RCC 7860 (cell line): ENCODE measurements at regions not wholly inside any gene's neighbourhood (a gene's known extent, or its start where the extent isn't known, plus 50 kb on each side); places are given as distances from the start of the nearest gene placed in this dataset.
"Not testable (repeated sequence)": the region's sequence is repeated elsewhere in the genome, so short reads cannot be mapped to it uniquely, and the experiment has no call there.

ENCODE experiments used
- DNase-seq: peaks from one replicate; pipeline ENCODE4 v3.0.0-alpha.2; 2015; ENCODE audit warnings: low spot score
- FAIRE-seq: peaks from 2 replicates; lab custom pipeline; 2012; peaks lifted over from hg19 to GRCh38; lab: Jason Lieb, UNC

DNA sequence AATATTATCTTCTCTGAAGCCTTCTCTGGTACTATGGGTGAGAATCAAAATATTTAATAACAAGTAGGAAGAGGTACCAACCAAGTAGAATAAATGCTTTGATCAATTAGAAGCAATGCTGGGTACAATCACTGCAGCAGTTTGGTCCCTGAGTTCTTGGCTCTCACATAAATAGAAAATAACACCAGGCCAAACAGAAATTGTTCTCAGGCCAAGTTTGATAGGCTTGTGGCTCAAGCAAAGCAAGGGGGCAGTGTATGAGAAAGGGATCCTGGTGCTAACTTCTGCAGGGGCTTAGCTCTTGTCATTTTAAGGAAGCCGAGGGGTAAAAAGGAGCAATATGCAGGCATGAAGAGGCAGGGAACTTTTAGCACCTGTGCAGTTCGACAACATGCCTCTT is 146.8 kb upstream of the TMEM229A start:
- DNase-seq (no peak), FAIRE-seq (no peak)

- DNase-seq (no peak), FAIRE-seq (no peak)
Observed at GRCh38 chr7:124177891-124178290, 145.0 kb upstream of the TMEM229A start.

DNA sequence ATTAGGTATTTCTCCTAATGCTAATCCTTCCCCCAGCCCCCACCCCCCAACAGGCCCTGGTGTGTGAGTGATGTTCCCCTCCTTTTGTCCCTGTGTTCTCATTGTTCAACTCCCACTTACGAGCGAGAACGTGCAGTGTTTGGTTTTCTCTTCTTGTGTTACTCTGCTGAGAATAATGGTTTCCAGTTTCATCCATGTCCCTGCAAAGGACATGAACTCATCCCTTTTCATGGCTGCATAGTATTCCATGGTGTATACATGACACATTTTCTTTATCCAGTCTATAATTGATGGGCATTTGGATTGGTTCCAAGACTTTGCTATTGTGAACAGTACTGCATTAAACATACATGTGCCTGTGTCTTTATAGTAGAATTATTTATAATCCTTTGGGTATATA is 138.9 kb upstream of the TMEM229A start:
- FAIRE-seq, DNase-seq: not testable (repeated sequence)

DNA sequence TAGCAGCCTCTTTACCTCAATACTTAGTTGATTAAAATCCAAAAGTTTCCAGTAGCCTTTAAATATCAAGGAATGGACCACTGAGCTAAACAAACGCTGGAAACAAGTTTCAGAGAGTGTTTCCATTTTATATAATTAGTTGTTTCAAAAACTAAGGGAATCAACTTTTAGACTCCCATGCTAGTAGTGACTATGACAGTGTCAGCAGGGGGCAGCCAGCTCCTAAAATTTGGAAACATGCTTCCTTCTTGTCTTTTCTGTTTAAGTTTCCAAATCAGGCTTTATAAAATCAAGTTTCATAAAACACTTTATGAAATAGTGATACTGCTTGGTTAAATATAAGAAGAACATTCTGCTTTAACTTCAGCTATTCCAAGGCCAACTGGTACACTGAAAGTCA is 138.2 kb upstream of the TMEM229A start:
- FAIRE-seq (no peak), DNase-seq (no peak)

- FAIRE-seq (no peak), DNase-seq (no peak)
Observed at GRCh38 chr7:124168616-124169015, 135.7 kb upstream of the TMEM229A start.

DNA sequence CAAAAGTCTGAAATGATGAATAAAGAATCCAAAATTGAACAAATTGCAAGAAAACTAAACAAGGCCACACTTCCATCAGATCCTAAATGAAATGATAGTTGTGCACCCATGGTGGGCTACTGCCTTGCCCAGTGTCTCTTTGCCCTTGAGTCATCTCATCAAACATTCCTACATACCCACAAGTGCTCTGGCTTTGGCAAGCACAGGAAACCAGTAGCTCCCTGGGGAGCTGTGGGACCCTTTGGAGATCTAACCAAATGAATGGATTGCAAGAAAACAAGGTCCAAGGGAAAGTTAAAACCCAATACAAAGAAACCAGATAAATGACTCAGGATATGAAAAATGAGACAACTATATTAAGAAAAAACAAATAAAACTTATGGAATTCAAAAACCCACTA is 129.8 kb upstream of the TMEM229A start:
- DNase-seq (no peak), FAIRE-seq (no peak)

DNA sequence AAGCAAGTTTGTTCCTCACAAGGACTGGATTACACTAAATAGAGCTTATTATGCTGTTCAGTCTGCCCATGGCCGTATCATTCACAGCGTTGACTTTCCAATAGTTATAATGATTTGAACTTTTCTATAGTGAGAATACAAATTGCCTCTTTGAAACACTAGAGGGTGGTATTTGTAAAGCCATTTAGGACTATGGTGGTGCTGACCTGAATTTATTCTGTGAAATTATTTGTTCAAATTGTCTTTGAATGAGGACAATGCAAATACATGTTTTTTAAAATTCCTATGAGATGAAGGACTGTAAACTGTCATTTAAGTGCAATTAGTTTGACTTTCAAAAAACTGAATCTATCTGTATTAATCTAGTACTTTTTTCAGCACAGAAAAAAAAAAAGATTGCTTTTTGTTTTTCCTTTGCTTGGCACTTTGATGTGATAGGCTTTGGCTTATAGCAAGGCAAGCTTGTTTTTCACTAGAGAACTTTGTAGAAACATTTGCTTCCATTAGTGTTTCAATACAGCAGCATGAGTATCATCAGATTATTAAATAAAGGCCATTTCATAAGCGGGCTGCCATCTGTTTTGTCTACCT is 122.7 kb upstream of the TMEM229A start:
- DNase-seq (no peak), FAIRE-seq (peak; percentile 34)

DNA sequence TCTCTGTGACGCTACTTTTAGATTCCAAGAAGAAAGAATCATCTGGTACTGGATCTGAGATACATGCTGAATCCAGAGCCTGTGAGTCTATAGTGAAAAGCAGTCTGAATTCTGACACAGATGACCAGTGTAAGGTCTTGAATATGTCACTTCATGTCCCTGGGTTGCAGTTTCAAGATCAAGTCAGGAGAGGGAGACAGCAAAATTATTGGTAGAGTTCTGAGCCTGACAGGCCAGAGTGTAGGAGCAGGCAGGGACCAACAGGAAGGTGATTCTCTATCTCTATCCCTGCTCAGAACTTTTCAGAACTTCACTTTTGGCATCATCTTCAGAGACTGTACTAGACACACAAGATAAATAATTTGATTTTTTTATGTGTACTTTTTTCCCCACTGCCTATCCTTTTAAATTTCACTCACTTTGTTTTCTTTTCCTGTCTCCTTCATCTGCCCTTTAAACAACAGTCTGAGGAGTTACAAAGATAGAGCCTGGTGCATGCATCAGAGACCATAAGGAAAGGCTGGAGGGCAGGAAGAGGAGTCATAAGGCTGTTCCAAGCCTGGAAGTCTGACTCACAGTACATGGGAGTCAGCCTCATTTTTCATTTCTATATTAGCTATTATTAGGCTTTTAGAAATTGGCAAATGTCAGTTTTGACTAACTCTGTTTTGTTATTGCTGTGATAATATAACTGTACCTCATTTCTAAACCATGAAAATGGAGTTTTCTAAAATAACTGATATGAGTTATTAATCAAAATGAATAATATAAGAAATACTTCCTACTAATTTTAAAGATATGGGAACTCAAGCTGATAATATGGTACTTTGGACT is 120.2 kb upstream of the TMEM229A start:
- no peak for DNase-seq
- no peak for FAIRE-seq

GRCh38 chr7:124137664-124138063 is 104.8 kb upstream of the TMEM229A start:
- no peak for DNase-seq
- FAIRE-seq, result no peak

DNA sequence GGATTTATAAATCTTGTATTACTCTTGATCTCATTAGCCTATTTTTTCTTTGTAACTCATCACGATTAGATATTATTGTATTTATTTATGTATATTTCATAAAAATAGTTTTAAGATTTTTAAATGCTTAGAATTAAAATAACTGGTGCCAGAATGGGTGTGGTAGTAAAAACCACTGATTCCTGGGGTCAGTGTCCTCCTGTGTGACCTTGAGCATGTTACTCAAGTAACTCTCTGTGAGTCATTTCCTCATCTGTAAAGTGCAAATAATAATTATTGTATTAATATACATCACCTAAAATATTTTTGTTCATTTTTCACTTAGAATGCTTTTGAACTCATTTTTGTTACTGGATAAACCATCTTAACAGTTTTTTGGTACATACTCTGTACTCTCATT is 91.3 kb upstream of the TMEM229A start:
- no peak for FAIRE-seq
- DNase-seq, result no peak

DNA sequence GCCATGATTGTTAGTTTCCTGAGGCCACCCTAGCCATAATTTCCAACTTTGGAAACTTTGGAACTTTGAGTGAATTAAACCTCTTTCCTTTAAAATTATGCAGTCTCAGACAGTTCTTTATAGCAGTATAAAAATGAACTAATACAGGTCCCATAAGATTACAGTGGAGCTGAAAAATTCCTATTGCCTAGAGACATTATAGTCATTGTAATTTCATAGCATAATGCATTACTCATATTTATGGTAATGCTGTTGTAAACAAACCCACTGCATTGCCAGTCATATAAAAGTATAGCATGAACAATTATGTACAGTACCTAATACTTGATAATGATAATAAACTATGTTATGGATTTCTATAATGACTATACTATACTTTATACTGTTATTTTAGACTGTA is 88.0 kb upstream of the TMEM229A start:
- DNase-seq (no peak), FAIRE-seq (no peak)

DNA sequence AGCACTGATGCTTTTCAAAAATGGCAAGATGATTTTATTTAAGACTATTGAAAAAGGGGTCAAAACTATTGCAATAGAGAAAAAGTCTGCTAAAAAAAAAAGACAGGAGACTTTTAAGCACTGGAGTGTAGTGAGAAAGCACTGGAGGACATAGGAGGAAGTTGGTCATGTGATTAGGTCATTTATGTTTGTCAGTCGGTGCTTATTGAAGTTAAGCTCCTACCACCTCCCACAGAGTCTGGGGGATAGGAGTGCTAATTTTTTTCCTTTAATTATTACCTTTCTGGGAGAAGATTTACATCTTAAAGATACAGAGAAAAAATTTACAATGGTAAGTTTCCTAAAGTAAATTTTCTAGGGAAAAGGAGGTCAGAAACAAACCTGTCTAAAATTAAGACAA is 80.2 kb upstream of the TMEM229A start:
- FAIRE-seq (no peak), DNase-seq (no peak)

GRCh38 chr7:124106575-124106974 is 73.7 kb upstream of the TMEM229A start:
- DNase-seq (no peak), FAIRE-seq (no peak)

DNA sequence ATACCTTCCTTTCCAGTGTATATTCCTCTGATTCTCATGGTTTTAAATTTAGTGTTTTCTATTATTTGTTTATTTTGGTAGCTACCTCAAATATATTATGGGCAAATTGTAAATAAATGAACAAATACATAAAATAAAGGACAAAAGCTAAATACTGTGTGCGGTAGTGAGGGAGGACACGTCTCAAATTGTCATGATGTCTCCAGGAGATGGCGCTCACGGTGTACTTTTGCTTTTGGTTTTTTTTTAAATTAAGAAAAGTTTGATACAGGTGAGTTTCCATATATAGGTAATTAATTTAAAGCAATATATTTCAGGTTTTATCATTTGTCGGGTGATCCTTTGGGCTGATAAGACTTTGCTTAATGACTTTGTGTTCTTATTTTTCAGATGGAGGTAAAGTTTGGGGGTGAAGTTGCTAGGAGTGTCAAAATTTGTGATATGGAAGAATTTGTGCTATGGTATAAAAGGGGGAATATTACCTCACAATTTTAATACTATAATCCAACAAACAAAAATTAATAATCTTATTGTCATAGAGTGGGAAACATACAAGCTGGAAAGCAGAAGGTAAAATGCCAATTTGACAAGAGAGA is 68.4 kb upstream of the TMEM229A start:
- DNase-seq (no peak), FAIRE-seq (peak; percentile 51)

DNA sequence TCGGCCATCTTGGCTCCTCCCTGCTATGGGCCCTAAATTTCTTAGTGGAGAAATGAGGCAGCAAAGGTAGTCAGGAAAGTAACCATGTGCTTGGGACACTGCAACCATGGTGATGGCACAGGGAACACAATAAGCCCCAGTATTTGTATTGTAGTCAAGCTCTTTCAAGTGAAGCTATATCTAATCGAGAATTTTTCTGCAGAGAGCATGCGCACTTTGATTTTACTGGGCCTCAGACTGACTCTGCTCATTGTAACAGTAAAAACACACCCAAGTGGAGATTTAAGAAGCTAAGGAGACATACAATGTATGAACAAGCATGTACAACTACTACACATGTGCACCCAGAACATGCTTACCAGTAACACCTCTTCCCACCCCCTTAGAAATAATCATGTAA is 67.3 kb upstream of the TMEM229A start:
- FAIRE-seq (no peak), DNase-seq (no peak)

- DNase-seq, FAIRE-seq: not testable (repeated sequence)
Observed at GRCh38 chr7:124099585-124099984, 66.7 kb upstream of the TMEM229A start.

DNA sequence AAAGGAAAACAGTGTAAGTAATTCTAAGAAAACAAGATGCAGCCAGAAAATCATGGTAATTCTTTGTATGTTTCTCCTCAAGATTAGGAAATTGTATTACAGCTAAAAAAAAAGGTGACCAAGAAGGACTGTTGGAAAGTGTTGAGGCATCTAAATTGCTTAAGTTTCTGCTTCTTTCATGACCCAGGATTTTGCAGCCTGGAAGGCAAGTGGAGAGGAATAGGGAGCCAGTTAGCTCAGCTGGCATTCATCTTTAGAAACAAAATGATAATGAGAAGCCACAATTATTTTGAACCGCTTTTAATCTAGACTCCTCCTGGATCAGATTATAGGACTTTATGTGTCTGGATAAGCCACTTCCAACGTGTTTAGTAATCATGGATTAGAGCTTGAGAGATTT is 56.8 kb upstream of the TMEM229A start:
- DNase-seq (no peak), FAIRE-seq (no peak)

DNA sequence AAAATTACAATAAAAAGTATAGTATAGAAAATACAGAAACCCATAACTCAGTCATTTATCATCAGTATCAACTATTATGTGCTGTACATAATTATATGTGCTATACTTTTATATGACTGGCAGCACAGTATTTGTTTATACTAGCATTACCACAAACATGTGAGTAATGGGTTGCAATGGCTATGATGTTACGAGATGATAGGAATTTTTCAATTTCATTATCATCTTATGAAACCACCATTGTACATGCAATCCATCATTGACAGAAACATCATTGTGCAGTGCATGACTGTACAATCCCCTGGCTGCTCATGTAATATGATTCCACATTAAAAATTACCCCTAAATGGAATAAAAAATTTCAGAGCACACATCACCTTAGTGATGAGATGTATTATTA is 55.7 kb upstream of the TMEM229A start:
- FAIRE-seq (no peak), DNase-seq (no peak)

- FAIRE-seq (no peak), DNase-seq (no peak)
Observed at GRCh38 chr7:124086843-124087242, 54.0 kb upstream of the TMEM229A start.

- DNase-seq, result no peak
- FAIRE-seq, result no peak
Observed at GRCh38 chr7:124085179-124085578, 52.3 kb upstream of the TMEM229A start.

DNA sequence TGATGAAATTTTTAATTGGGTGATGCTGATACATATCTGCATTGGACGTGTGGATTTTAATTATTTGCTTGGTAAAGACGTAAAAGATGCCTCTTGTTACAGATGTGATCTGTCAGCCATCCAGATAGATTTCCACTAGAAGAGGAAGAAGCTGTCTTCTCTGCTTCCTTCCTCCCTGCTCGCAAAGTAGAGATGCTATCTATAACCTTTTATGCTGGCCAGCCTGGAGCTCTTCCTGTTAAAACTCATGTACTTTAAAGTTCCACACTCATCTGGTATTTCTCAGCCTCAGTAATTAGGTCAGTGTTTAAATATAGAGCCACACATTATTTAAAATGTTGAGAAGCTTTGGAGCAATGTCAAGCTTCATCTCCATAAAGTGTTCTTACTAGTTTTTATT is 51.2 kb upstream of the TMEM229A start:
- FAIRE-seq (no peak), DNase-seq (no peak)
